ENCODE measurements at regions not wholly inside any gene's neighbourhood (a gene's known extent, or its start where the extent isn't known, plus 50 kb on each side); places are given as distances from the start of the nearest gene placed in this dataset.

- Histone ChIP-seq H4K20me1 (ENCODE audit: insufficient read depth, low read length) (no peaks in the 10 kb centered on the region), H3K9me3 (ENCODE audit: low read depth, low read length) (no peaks in the 10 kb centered on the region), H3K27ac (ENCODE audit: low read depth, low read length) (peak overlapping the region; percentile 96), H3K79me2 (ENCODE audit: insufficient read depth, low read length) (no peaks in the 10 kb centered on the region), H3K4me1 (ENCODE audit: insufficient read depth, low read length) (peaks cover 40% of the 10 kb centered on the region), H3K36me3 (ENCODE audit: insufficient read depth, low read length) (no peaks in the 10 kb centered on the region), H3K27me3 (ENCODE audit: insufficient read depth, low read length) (no peaks in the 10 kb centered on the region), H3K4me2 (ENCODE audit: insufficient read depth, low read length) (peak overlapping the region; percentile 64), H2AFZ (ENCODE audit: low read length) (no peak overlapping the region), H3K4me3 (ENCODE audit: insufficient read depth, low read length) (no peak overlapping the region)
- no peak for TF ChIP-seq CTCF (IDR thresholded peaks at IDR 0.05; ENCODE audit: extremely low read depth, low read depth, low read length)
- peak; percentile 39 for DNase-seq (ENCODE audit: insufficient read length, low spot score, missing footprints)
These were observed 122.7 kb upstream of the GLI2 start for GRCh38 chr2:120612931-120613330.

DNA sequence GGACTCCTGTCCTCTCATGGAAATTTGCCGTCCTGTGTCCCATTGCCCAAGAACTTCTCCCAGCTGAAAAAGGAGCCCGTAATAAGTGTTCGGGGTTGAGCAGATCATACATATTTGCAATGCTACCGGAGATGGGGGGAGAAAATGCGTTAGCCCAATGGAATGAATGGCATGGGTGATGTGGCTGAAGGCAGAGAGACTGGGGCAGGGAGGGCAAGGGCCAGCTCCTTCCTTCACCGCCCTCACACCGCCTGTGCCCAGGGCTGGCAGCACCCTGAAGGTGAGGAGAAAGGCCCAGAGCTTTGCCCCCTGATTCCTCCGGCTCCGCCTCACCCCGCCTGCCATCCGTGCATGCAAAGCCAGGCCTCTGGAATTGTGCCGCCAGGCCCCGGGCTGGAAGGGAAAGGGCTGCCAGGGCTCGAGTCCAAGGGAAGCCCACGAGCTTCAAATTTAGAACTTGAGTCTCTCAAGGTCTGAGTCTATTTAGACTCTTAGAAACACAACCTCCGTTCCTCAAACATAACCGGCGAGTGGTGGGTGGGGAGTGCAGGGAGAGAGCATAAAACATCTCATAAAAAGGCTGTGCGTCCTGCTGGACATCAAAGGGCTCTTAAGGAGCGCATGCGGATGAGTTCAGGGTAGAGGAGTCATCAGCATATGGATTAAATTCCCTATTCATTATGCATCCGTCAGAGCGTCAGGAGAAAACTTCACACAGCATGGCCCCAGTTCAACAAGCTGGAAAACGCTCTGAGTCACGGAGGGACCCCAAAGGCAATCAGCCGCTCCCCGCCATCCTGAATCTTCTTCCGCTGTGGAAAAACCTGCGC lies 121.7 kb upstream of the GLI2 start:
- no peaks in the 10 kb centered on the region for H3K9me3 ChIP-seq (ENCODE audit: low read depth, low read length)
- peaks cover 40% of the 10 kb centered on the region for H3K4me1 ChIP-seq (ENCODE audit: insufficient read depth, low read length)
- H3K27ac ChIP-seq (ENCODE audit: low read depth, low read length): peak overlapping the region; percentile 96
- peak overlapping the region; percentile 90 for H2AFZ ChIP-seq (ENCODE audit: low read length)
- H3K27me3 ChIP-seq (ENCODE audit: insufficient read depth, low read length): no peaks in the 10 kb centered on the region
- H4K20me1 ChIP-seq (ENCODE audit: insufficient read depth, low read length): no peaks in the 10 kb centered on the region
- peak overlapping the region; percentile 48 for H3K4me3 ChIP-seq (ENCODE audit: insufficient read depth, low read length)
- H3K4me2 ChIP-seq (ENCODE audit: insufficient read depth, low read length): peak overlapping the region; percentile 64
- TF ChIP-seq CTCF (IDR thresholded peaks at IDR 0.05; ENCODE audit: extremely low read depth, low read depth, low read length): no peak
- H3K79me2 ChIP-seq (ENCODE audit: insufficient read depth, low read length): no peaks in the 10 kb centered on the region
- no peaks in the 10 kb centered on the region for H3K36me3 ChIP-seq (ENCODE audit: insufficient read depth, low read length)
- DNase-seq (ENCODE audit: insufficient read length, low spot score, missing footprints): peak; percentile 97

GRCh38 chr2:120614901-120615300 lies 120.8 kb upstream of the GLI2 start:
- peak; percentile 63 for DNase-seq (ENCODE audit: insufficient read length, low spot score, missing footprints)
- Histone ChIP-seq H3K4me1 (ENCODE audit: insufficient read depth, low read length) (peaks cover 45% of the 10 kb centered on the region), H2AFZ (ENCODE audit: low read length) (no peak overlapping the region), H3K27me3 (ENCODE audit: insufficient read depth, low read length) (no peaks in the 10 kb centered on the region), H3K27ac (ENCODE audit: low read depth, low read length) (peak overlapping the region; percentile 96), H3K9me3 (ENCODE audit: low read depth, low read length) (no peaks in the 10 kb centered on the region), H3K4me3 (ENCODE audit: insufficient read depth, low read length) (no peak overlapping the region), H3K4me2 (ENCODE audit: insufficient read depth, low read length) (no peak overlapping the region), H4K20me1 (ENCODE audit: insufficient read depth, low read length) (no peaks in the 10 kb centered on the region), H3K36me3 (ENCODE audit: insufficient read depth, low read length) (no peaks in the 10 kb centered on the region), H3K79me2 (ENCODE audit: insufficient read depth, low read length) (no peaks in the 10 kb centered on the region)
- no peak for TF ChIP-seq CTCF (IDR thresholded peaks at IDR 0.05; ENCODE audit: extremely low read depth, low read depth, low read length)

- TF ChIP-seq CTCF (IDR thresholded peaks at IDR 0.05; ENCODE audit: extremely low read depth, low read depth, low read length): no peak
- Histone ChIP-seq H3K27me3 (ENCODE audit: insufficient read depth, low read length) (no peaks in the 10 kb centered on the region), H4K20me1 (ENCODE audit: insufficient read depth, low read length) (no peaks in the 10 kb centered on the region)
These were observed 119.4 kb upstream of the GLI2 start for GRCh38 chr2:120616261-120616660.

More at GRCh38 chr2:120616261-120616660, 119.4 kb upstream of the GLI2 start:
- H3K4me3 ChIP-seq (ENCODE audit: insufficient read depth, low read length): no peak overlapping the region
- no peaks in the 10 kb centered on the region for H3K9me3 ChIP-seq (ENCODE audit: low read depth, low read length)
- peaks cover 50% of the 10 kb centered on the region for H3K4me1 ChIP-seq (ENCODE audit: insufficient read depth, low read length)
- H3K79me2 ChIP-seq (ENCODE audit: insufficient read depth, low read length): no peaks in the 10 kb centered on the region
- H3K27ac ChIP-seq (ENCODE audit: low read depth, low read length): peak overlapping the region; percentile 39
- no peak for DNase-seq (ENCODE audit: insufficient read length, low spot score, missing footprints)
- no peak overlapping the region for H2AFZ ChIP-seq (ENCODE audit: low read length)
- H3K4me2 ChIP-seq (ENCODE audit: insufficient read depth, low read length): no peak overlapping the region
- no peaks in the 10 kb centered on the region for H3K36me3 ChIP-seq (ENCODE audit: insufficient read depth, low read length)
